ENCODE measurements at regions not wholly inside any gene's neighbourhood (a gene's known extent, or its start where the extent isn't known, plus 50 kb on each side); places are given as distances from the start of the nearest gene placed in this dataset.

DNA sequence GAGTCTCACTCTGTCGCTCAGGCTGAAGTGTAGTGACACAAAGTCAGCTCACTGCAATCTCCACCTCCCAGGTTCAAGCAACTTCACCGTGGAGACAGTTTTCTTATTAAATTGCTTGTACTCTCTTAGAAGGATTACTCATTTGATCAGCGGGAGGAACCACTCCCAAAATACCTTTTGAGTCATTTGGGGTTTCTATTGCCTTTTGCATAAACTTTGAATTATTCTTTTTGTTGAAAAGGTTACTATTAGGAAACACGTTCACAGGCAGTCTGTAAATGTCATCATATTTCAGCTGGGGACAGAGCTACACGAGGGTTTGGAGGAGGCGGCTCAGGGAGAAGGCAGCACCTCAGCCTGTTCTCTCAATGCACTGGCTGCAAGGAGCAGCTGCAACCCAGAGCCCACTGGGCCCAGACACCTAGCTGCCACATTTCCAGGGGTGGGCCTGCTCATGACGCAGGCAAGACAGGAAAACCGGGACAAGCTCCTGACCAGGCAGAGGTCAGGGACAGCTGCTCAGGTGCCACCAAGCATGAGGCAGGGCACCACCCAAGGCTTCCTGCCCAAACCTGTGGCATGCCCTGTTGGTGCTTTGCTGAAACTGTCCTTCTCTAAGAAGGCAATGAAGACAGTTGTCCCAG is 205.9 kb downstream of the BMP7 start:
- TF ChIP-seq POLR2AphosphoS5 (IDR thresholded peaks at IDR 0.05; ENCODE audit: borderline replicate concordance, low read depth, low read length) (no peak), EZH2 (IDR thresholded peaks at IDR 0.05) (no peak), FOXP2 (optimal IDR thresholded peaks at IDR 0.05; ENCODE audit: control extremely low read depth, extremely low read length, insufficient read depth) (no peak)
